Adrenal gland (tissue), 9 donors: ENCODE measurements at regions not wholly inside any gene's neighbourhood (a gene's known extent, or its start where the extent isn't known, plus 50 kb on each side); places are given as distances from the start of the nearest gene placed in this dataset.

Experiments used
- DNase-seq, 7 donors: peaks; one replicate each; pipeline ENCODE4 v3.0.0-alpha.2; 2019 to 2020
- H3K27ac ChIP-seq, 5 donors: fragments of 200-600 bp; sonication (generic) in 4 of 5; 1 replicate in 3 of 5; 2 replicates in 2 of 5; pipeline versions ENCODE4 v1.5.1 to v1.8.0; 2016 to 2020; ENCODE audit warnings: mild to moderate bottlenecking in 1 of 5
- H3K27me3 ChIP-seq: fragments of 200-600 bp; 2 replicates; pipeline ENCODE4 v1.8.0; 2021
- H3K36me3 ChIP-seq, 2 donors: fragments of 200-600 bp; replicated peaks in 1 of 2; 1 replicate in 1 of 2; 2 replicates in 1 of 2; pipeline versions ENCODE4 v1.5.1 to v1.8.0; 2018 to 2022
- H3K4me1 ChIP-seq, 2 donors: fragments of 200-600 bp; replicated peaks in 1 of 2; 1 replicate in 1 of 2; 2 replicates in 1 of 2; pipeline versions ENCODE4 v1.5.1 to v1.8.0; 2018 to 2021
- H3K4me3 ChIP-seq, 4 donors: fragments of 200-600 bp; sonication (generic) in 3 of 4; one replicate each; pipeline ENCODE4 v1.5.1; 2016 to 2018
- H3K9me3 ChIP-seq, 3 donors: fragments of 200-600 bp; sonication (generic) in 1 of 3; replicated peaks in 1 of 3; 1 replicate in 2 of 3; 2 replicates in 1 of 3; pipeline versions ENCODE4 v1.5.1 to v1.8.0; 2016 to 2021
- CTCF ChIP-seq, 6 experiments: fragments of 450-650 bp in 4 of 6; fragments of 200-600 bp in 2 of 6; sonication (generic) in 1 of 6; IDR thresholded peaks; 1 replicate in 5 of 6; 2 replicates in 1 of 6; pipeline versions ENCODE4 v1.5.1 to v1.8.0; 2016 to 2021; ENCODE audit warnings: antibody characterized with exemption in 6 of 6, mild to moderate bottlenecking in 2 of 6, moderate library complexity in 1 of 6
- POLR2A ChIP-seq, 2 donors: fragments of 450-650 bp; IDR thresholded peaks; one replicate each; pipeline ENCODE4 v1.6.1; 2017; ENCODE audit warnings: antibody characterized with exemption in 2 of 2, mild to moderate bottlenecking in 2 of 2, moderate library complexity in 1 of 2
- WGBS, 4 donors: extraction: QIAGEN DNeasy Blood & Tissue Kit in 2 of 4; methylation state at CpG; one replicate each; pipeline versions ENCODE4 v1.1.5 to v1.1.7; 2013 to 2017; 5-methylcytosine and 5-hydroxymethylcytosine counted together
- intact Hi-C, 2 donors: fragments of 100-400 bp; cut with DNase I; formaldehyde crosslinking; loops; one replicate each; pipeline versions ENCODE4 v1.14.1 to v1.15.0; 2022 to 2023
- donor health status: healthy with polysubstance abuse.
- donor health status: Bipolar disorder and iron deficiency.
- donor health status: DM: yes; HTN: yes; CAD: no.
- donor health status: DM: no; HTN: no; CAD: no.
- donor health status: DM: no; HTN: no; CAD: no.

- H3K27me3 ChIP-seq: no peaks in the 10 kb centered on the region
- H3K36me3 ChIP-seq: no peaks in the 10 kb centered on the region
- no peak for DNase-seq
- H3K27ac ChIP-seq: no peak overlapping the region
- TF ChIP-seq POLR2A (IDR thresholded peaks at IDR 0.05) (no peak), CTCF (IDR thresholded peaks at IDR 0.05) (no peak)
- H3K4me3 ChIP-seq: no peak overlapping the region
- H3K9me3 ChIP-seq: no peaks in the 10 kb centered on the region
- no peaks in the 10 kb centered on the region for H3K4me1 ChIP-seq
- WGBS, 4 donors: 67 to 78% (median 69%) methylated on average over 1 of the region's 1 CpG
- intact Hi-C loops: no loop called here
Measured at GRCh38 chr9:79384501-79384900, 187.3 kb upstream of the TLE4 start.

- intact Hi-C loops: no loop called here
- no peak overlapping the region for H3K27ac ChIP-seq
- H3K9me3 ChIP-seq: no peaks in the 10 kb centered on the region
- 53 to 67% (median 65%) methylated on average over 5 of the region's 5 CpGs for WGBS, 4 donors
- no peak overlapping the region for H3K4me3 ChIP-seq
- TF ChIP-seq CTCF (IDR thresholded peaks at IDR 0.05): no peak
- no peak for TF ChIP-seq POLR2A (IDR thresholded peaks at IDR 0.05)
- no peaks in the 10 kb centered on the region for H3K27me3 ChIP-seq
- no peaks in the 10 kb centered on the region for H3K4me1 ChIP-seq
- H3K36me3 ChIP-seq: no peaks in the 10 kb centered on the region
- DNase-seq: no peak
Measured at GRCh38 chr9:79387101-79387835, 184.5 kb upstream of the TLE4 start.

GRCh38 chr9:79390077-79390698, 181.6 kb upstream of the TLE4 start:
- WGBS, 4 donors: 77 to 78% (median 78%) methylated on average over 5 of the region's 5 CpGs

More at GRCh38 chr9:79390077-79390698, 181.6 kb upstream of the TLE4 start:
- no peaks in the 10 kb centered on the region for H3K4me1 ChIP-seq
- no peak overlapping the region for H3K27ac ChIP-seq
- no peaks in the 10 kb centered on the region for H3K36me3 ChIP-seq
- no peak overlapping the region for H3K4me3 ChIP-seq
- intact Hi-C loops: no loop called here
- no peak for DNase-seq
- H3K27me3 ChIP-seq: no peaks in the 10 kb centered on the region
- no peaks in the 10 kb centered on the region for H3K9me3 ChIP-seq
- TF ChIP-seq CTCF (IDR thresholded peaks at IDR 0.05): no peak
- no peak for TF ChIP-seq POLR2A (IDR thresholded peaks at IDR 0.05)
